Fibroblast of skin of right biceps (primary cell): ENCODE measurements at regions not wholly inside any gene's neighbourhood (a gene's known extent, or its start where the extent isn't known, plus 50 kb on each side); places are given as distances from the start of the nearest gene placed in this dataset.

Experiments used
- DNase-seq: peaks from one replicate; pipeline ENCODE4 v3.0.0-alpha.2; 2013

GRCh38 chr21:29443411-29444010, 144.8 kb downstream of the BACH1 start:
- DNase-seq: peak; percentile 6

- no peak for DNase-seq
Observed at GRCh38 chr21:29448766-29449165, 150.0 kb downstream of the BACH1 start.

GRCh38 chr21:29449306-29449950, 150.7 kb downstream of the BACH1 start:
- no peak for DNase-seq

- no peak for DNase-seq
Observed at GRCh38 chr21:29450058-29450457, 151.3 kb downstream of the BACH1 start.

- peak; percentile 13 for DNase-seq
Observed at GRCh38 chr21:29453511-29453910, 154.8 kb downstream of the BACH1 start.

GRCh38 chr21:29454179-29454578, 155.5 kb downstream of the BACH1 start:
- no peak for DNase-seq

GRCh38 chr21:29462479-29462878, 163.8 kb downstream of the BACH1 start:
- DNase-seq: no peak

- no peak for DNase-seq
Observed at GRCh38 chr21:29465546-29465945, 166.8 kb downstream of the BACH1 start.

- DNase-seq: no peak
Observed at GRCh38 chr21:29466532-29466931, 167.8 kb downstream of the BACH1 start.

GRCh38 chr21:29470397-29470796, 171.7 kb downstream of the BACH1 start:
- DNase-seq: no peak

GRCh38 chr21:29473808-29474207, 175.1 kb downstream of the BACH1 start:
- DNase-seq: no peak

- no peak for DNase-seq
Observed at GRCh38 chr21:29475329-29475728, 176.6 kb downstream of the BACH1 start.

GRCh38 chr21:29477347-29477746, 178.6 kb downstream of the BACH1 start:
- no peak for DNase-seq

- DNase-seq: peak; percentile 80
Observed at GRCh38 chr21:29477941-29478340, 179.2 kb downstream of the BACH1 start.

GRCh38 chr21:29481081-29481480, 182.4 kb downstream of the BACH1 start:
- DNase-seq: peak; percentile 68

GRCh38 chr21:29481641-29482040, 182.9 kb downstream of the BACH1 start:
- DNase-seq: peak; percentile 91

GRCh38 chr21:29486306-29486807, 187.6 kb downstream of the BACH1 start:
- no peak for DNase-seq
